Panc1 (cell line): ENCODE measurements at regions not wholly inside any gene's neighbourhood (a gene's known extent, or its start where the extent isn't known, plus 50 kb on each side); places are given as distances from the start of the nearest gene placed in this dataset.

Experiments
- ATAC-seq: fragments of 200-7000 bp; cut with Tn5 transposase; 2 replicates; pipeline ENCODE4 v1.9.1; 2020; ENCODE audit warnings: mild to moderate bottlenecking, moderate library complexity
- BruUV-seq: library from RNA; stranded (reverse); fragments of 400-500 nt; replicated peaks from 2 replicates; lab custom pipeline; 2021; lab: Mats Ljungman, UMichigan
- CTCF ChIA-PET: fragments of 300-600 bp; sonication (Branson Sonifier 250); formaldehyde crosslinking; loops from one replicate; lab custom pipeline; 2022; ENCODE audit warnings: antibody characterized with exemption; lab: Charles Lee
- POLR2A ChIA-PET: fragments of 300-600 bp; sonication (Branson Sonifier 250); formaldehyde crosslinking; loops from one replicate; lab custom pipeline; 2022; ENCODE audit warnings: antibody characterized with exemption; lab: Charles Lee
- DNase-seq: peaks from one replicate; pipeline ENCODE4 v3.0.0-alpha.2; 2010; ENCODE audit warnings: low read depth, low spot score
- H3K27ac ChIP-seq: 2 replicates; pipeline ENCODE4 v1.5.1; 2011; ENCODE audit warnings: mild to moderate bottlenecking, low read length, inconsistent platforms
- H3K27me3 ChIP-seq: fragments of 200-500 bp; sonication (Bioruptor generic); 2 replicates; pipeline ENCODE4 v1.6.0; 2014; ENCODE audit warnings: low read length, inconsistent platforms; ENCODE audit not compliant: control insufficient read depth, insufficient read depth
- H3K36me3 ChIP-seq: fragments of 200-500 bp; sonication (Bioruptor generic); 2 replicates; pipeline ENCODE4 v1.5.1; 2014; ENCODE audit warnings: inconsistent platforms, mild to moderate bottlenecking, low read length, moderate library complexity; ENCODE audit not compliant: control insufficient read depth, insufficient read depth
- H3K4me1 ChIP-seq: 2 replicates; pipeline ENCODE4 v1.5.1; 2011; ENCODE audit warnings: inconsistent platforms, mild to moderate bottlenecking, low read length, moderate library complexity; ENCODE audit not compliant: control insufficient read depth, insufficient read depth
- H3K4me3 ChIP-seq, 2 experiments: 2 replicates each; pipeline ENCODE4 v1.5.1; 2011 to 2012; ENCODE audit warnings: low read depth in 2 of 2, low read length in 2 of 2, mild to moderate bottlenecking in 2 of 2, inconsistent platforms in 1 of 2, moderate library complexity in 1 of 2
- H3K9me3 ChIP-seq: fragments of 200-500 bp; sonication (Bioruptor generic); 2 replicates; pipeline ENCODE4 v1.5.1; 2014; ENCODE audit warnings: low read depth, mild to moderate bottlenecking, inconsistent platforms, low read length, moderate library complexity; ENCODE audit not compliant: control insufficient read depth, insufficient read depth
- CTCF ChIP-seq: fragments of 450-650 bp; IDR thresholded peaks from 2 replicates; pipeline ENCODE4 v1.5.1; 2017; ENCODE audit warnings: mild to moderate bottlenecking
- POLR2AphosphoS5 ChIP-seq: IDR thresholded peaks from 2 replicates; pipeline ENCODE4 v1.6.1; 2012; ENCODE audit warnings: mild to moderate bottlenecking, low read depth, low read length, moderate library complexity
- REST ChIP-seq, 2 experiments: IDR thresholded peaks; 2 replicates each; pipeline ENCODE4 v1.6.1; 2011 to 2012; ENCODE audit warnings: low read depth in 2 of 2, control low read depth in 1 of 2, low read length in 1 of 2, mild to moderate bottlenecking in 1 of 2, moderate library complexity in 1 of 2; ENCODE audit not compliant: insufficient read depth in 1 of 2
- SIN3A ChIP-seq: IDR thresholded peaks from 2 replicates; pipeline ENCODE4 v1.6.1; 2012; ENCODE audit warnings: low read depth, mild to moderate bottlenecking, low read length, moderate library complexity, borderline replicate concordance; ENCODE audit not compliant: insufficient read depth
- TCF7L2 ChIP-seq: IDR thresholded peaks from 2 replicates; pipeline ENCODE4 v1.6.1; 2011; ENCODE audit warnings: mild to moderate bottlenecking, low read depth, low read length, inconsistent platforms
- in situ Hi-C: cut with HindIII; loops from 2 replicates; pipeline ENCODE4 v1.10.0; 2016; ENCODE audit warnings: low sequenced_read_pairs, low pct_unique_long_range_greater_than_20kb
- intact Hi-C: fragments of 100-400 bp; cut with micrococcal nuclease; formaldehyde crosslinking; loops from one replicate; pipeline ENCODE4 v1.10.0; 2022; ENCODE audit not compliant: unreplicated experiment

GRCh38 chr4:127120441-127121090, 512.2 kb upstream of the INTU start:
- TF ChIP-seq REST (IDR thresholded peaks at IDR 0.05; ENCODE audit: insufficient read depth in 1 of 2, low read depth in 2 of 2, low read length in 1 of 2) (no peak), SIN3A (no peak), CTCF (no peak), POLR2AphosphoS5 (no peak), TCF7L2 (no peak)
- no peak overlapping the region for H3K27ac ChIP-seq
- BruUV-seq = no TSS peak
- intact Hi-C loops (no loop called here), in situ Hi-C loops (no loop called here)
- no peaks in the 10 kb centered on the region for H3K36me3 ChIP-seq
- CTCF ChIA-PET = no interaction called here
- DNase-seq (no peak), ATAC-seq (no peak)
- POLR2A ChIA-PET = no interaction called here
- no peaks in the 10 kb centered on the region for H3K9me3 ChIP-seq
- no peaks in the 10 kb centered on the region for H3K4me1 ChIP-seq
- no peaks in the 10 kb centered on the region for H3K27me3 ChIP-seq
- H3K4me3 ChIP-seq = no peak overlapping the region

GRCh38 chr4:127124919-127125318, 507.8 kb upstream of the INTU start:
- DNase-seq = no peak
- intact Hi-C loops = no loop called here

More at GRCh38 chr4:127124919-127125318, 507.8 kb upstream of the INTU start:
- Histone ChIP-seq H3K4me3 (no peak overlapping the region), H3K36me3 (no peaks in the 10 kb centered on the region), H3K27me3 (no peaks in the 10 kb centered on the region), H3K4me1 (no peaks in the 10 kb centered on the region), H3K27ac (no peak overlapping the region), H3K9me3 (no peaks in the 10 kb centered on the region)
- ATAC-seq = no peak
- BruUV-seq = no TSS peak
- ChIA-PET CTCF (no interaction called here), POLR2A (no interaction called here)
- in situ Hi-C loops = no loop called here
- TF ChIP-seq REST (IDR thresholded peaks at IDR 0.05; ENCODE audit: insufficient read depth in 1 of 2, low read depth in 2 of 2, low read length in 1 of 2) = no peak
- TF ChIP-seq SIN3A = no peak
- TF ChIP-seq TCF7L2 = no peak
- TF ChIP-seq POLR2AphosphoS5 = no peak
